ENCODE measurements at regions not wholly inside any gene's neighbourhood (a gene's known extent, or its start where the extent isn't known, plus 50 kb on each side); places are given as distances from the start of the nearest gene placed in this dataset.

DNA sequence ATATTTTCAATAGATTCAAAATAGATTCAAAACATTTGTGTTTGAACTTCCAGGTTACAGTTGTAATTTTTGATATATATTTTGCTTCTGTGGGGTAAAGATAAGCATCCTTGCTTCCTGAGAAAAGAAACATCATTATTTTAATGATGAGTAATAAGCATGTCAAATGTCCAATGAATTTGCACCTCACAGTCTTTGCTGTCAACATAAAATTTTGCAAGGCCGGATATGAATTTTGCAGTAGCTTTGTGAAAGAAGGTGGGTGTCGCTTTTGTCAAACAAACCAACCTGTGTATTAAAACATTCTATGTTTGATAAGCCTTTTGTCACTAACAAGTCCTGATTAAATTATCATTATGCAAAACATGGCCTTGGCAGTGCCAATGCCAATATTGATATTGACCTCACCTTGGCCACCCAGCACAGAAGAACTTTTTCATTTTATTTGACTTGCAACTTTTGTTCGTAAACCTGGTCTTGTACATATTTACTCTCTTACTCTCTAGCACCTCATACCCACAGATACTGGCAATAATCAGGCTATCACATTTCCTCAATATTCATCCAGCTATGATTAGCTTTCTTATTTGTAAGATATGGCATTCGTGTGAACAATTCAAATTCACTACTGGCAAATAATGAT is 645.0 kb upstream of the KLF4 start:
- Mint-ChIP-seq H3K4me1 (no peaks in the 10 kb centered on the region), H3K9me3 (peaks cover 11% of the 10 kb centered on the region), H3K27me3 (peaks cover 2% of the 10 kb centered on the region), H3K27ac (no peak overlapping the region), H3K36me3 (no peaks in the 10 kb centered on the region), H3K4me3 (no peak overlapping the region)

DNA sequence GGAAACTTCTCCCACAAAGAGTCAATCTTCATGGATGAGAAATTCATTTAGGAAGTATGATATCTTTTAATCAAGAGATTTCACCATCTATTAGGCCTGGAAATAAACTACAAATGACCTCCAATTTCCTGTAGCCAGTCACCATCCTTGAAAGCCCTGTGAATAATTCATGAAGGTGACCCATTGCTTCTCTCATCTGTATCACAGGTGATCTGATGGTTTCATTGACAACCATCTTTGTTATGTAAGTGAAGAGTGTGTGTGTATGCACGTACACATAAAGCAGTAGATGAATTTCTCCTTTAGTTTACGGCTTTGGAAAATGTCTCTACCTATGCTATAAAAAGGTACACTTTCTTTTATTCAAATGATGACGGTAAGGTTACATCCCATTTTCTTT is 644.1 kb upstream of the KLF4 start:
- H3K4me1 Mint-ChIP-seq: no peaks in the 10 kb centered on the region
- H3K27me3 Mint-ChIP-seq: peaks cover 2% of the 10 kb centered on the region
- no peak overlapping the region for H3K27ac Mint-ChIP-seq
- H3K36me3 Mint-ChIP-seq: no peaks in the 10 kb centered on the region
- H3K9me3 Mint-ChIP-seq: peaks cover 11% of the 10 kb centered on the region
- no peak overlapping the region for H3K4me3 Mint-ChIP-seq

DNA sequence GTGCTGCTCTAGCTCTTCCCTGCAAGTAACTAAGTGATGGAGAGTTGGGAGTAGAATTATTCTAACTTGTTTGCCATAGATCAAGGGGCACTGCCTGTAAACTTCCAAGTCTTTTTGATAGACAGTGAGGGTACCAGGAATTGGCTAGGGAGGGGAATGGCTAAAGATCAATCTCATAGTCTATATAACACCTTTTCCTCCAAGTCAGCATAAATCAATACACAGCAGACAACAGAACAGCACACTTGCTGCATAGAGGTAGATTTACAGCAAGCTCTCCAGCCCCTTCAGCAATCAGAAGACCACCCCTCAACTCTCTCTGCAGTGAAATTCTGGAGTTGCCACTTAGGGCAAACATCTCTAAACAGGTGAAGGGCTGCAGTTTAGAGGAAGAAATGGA is 643.5 kb upstream of the KLF4 start:
- no peaks in the 10 kb centered on the region for H3K36me3 Mint-ChIP-seq
- peaks cover 11% of the 10 kb centered on the region for H3K9me3 Mint-ChIP-seq
- no peaks in the 10 kb centered on the region for H3K4me1 Mint-ChIP-seq
- no peak overlapping the region for H3K4me3 Mint-ChIP-seq
- peaks cover 2% of the 10 kb centered on the region for H3K27me3 Mint-ChIP-seq
- no peak overlapping the region for H3K27ac Mint-ChIP-seq

DNA sequence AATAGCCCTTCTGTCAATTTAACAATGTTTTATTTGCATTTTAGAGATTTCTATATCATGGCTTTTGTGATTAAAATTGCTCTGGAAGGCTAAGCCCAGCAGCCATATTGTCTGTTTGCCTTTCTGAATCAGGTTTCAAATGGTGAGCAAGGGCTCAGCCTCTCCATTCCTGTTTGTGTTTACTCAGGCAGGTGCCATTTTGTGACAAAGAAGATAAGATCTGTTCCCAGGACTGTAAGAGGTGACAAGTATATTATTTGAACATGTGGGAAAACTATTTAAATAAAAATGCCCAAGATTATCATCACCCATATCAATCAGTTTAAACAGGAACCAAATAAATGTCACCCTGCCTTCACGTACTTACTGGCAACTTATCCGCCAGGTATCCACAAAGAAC is 641.3 kb upstream of the KLF4 start:
- no peaks in the 10 kb centered on the region for H3K36me3 Mint-ChIP-seq
- peaks cover 1% of the 10 kb centered on the region for H3K27me3 Mint-ChIP-seq
- no peak overlapping the region for H3K4me3 Mint-ChIP-seq
- H3K9me3 Mint-ChIP-seq: peaks cover 11% of the 10 kb centered on the region
- no peak overlapping the region for H3K27ac Mint-ChIP-seq
- no peaks in the 10 kb centered on the region for H3K4me1 Mint-ChIP-seq

DNA sequence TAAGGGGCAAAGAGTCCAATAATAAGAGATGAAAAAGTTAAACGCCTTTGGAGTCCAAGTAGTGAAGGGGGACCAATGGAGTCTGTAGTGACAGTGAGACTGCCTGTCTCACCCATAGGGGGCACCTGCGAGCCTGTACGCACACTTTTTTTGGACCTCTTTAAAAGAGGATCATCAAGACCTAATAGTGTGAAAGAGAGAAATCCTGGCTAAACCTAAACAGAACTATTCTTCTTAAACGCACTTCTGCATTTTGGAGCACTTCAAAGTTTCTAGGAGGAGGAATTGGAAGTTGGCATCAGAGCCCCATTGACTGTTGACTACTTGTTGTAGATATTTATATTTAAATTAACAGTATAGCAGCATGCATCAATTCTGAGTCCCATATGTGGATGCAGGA is 636.1 kb upstream of the KLF4 start:
- H3K9me3 Mint-ChIP-seq: no peaks in the 10 kb centered on the region
- no peak overlapping the region for H3K4me3 Mint-ChIP-seq
- peaks cover 3% of the 10 kb centered on the region for H3K27me3 Mint-ChIP-seq
- H3K27ac Mint-ChIP-seq: no peak overlapping the region
- H3K36me3 Mint-ChIP-seq: no peaks in the 10 kb centered on the region
- H3K4me1 Mint-ChIP-seq: no peaks in the 10 kb centered on the region

DNA sequence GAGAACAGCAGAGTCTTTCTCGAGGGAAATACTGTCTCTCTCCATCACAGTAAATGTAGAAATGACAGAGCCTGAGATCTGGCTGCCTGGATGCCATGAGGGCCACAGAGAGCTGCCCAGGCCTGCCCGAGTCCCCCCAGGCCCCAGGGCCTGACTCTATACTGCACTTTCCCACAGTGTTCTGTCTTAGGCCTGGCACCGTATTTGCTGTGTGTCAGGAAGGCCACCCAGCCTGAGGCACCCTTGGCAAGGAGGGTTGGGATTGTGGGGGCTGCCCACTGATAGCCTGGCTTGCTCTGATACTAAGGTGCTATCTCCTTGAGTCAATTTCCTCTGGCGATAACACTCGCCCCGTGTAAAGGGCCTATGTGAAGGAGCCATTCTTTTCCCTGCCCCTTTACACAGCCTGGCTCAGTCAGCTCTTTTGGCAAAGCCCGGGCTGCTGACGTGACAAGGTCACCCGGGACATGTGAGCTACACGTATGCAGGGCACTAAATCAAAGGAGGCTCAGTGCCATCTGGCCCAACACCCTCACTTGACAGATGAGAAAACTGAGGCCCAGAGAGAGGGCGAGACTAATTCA is 630.1 kb upstream of the KLF4 start:
- H3K4me1 Mint-ChIP-seq: no peaks in the 10 kb centered on the region

DNA sequence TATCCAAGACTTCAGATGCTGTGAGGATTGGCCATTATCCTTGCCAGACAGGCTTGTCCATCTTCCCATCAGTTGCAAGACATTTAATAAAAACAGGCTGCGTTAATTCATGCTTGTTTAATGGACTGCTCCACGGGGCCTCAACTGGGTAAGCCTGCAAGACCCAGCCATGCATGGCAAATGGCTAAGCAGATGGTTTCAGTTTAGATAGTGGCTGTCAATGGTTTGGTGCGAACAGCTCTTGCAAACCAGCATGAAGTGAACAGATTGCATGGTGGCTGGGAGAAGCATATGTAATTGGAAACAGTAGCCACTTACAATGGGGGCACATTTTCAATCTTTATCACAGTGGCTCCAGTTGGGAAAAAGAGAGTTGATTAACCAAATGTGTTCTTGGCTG is 628.2 kb upstream of the KLF4 start:
- Mint-ChIP-seq H3K4me3 (no peak overlapping the region), H3K27ac (no peak overlapping the region), H3K9me3 (peaks cover 10% of the 10 kb centered on the region), H3K4me1 (no peaks in the 10 kb centered on the region), H3K36me3 (no peaks in the 10 kb centered on the region), H3K27me3 (no peaks in the 10 kb centered on the region)

More for the DNA sequence above, 630.1 kb upstream of the KLF4 start:
- Mint-ChIP-seq H3K36me3 (no peaks in the 10 kb centered on the region), H3K27me3 (peaks cover 3% of the 10 kb centered on the region), H3K27ac (no peak overlapping the region), H3K4me3 (no peak overlapping the region), H3K9me3 (peaks cover 5% of the 10 kb centered on the region)

DNA sequence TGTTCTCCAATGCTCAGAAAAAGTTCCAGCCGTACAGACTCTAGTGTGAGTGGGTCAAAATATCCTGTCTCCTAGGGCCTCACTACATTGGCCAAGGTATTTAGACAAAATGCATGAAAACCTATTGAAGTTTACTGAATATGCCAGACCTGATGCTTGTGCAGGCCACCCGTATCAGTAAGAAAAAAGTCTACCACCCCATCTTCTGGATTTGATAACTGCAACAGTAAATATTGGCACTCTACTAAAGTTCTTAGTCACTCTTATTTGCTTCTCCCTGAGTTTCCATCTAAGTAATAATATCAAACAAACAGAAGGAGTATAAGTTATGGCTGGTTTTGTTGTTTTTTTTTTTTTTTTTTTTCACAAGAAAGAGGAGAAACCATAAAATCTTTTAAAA is 627.7 kb upstream of the KLF4 start:
- no peaks in the 10 kb centered on the region for H3K4me1 Mint-ChIP-seq
- H3K36me3 Mint-ChIP-seq: no peaks in the 10 kb centered on the region
- H3K27ac Mint-ChIP-seq: no peak overlapping the region
- H3K27me3 Mint-ChIP-seq: no peaks in the 10 kb centered on the region
- no peak overlapping the region for H3K4me3 Mint-ChIP-seq
- peaks cover 10% of the 10 kb centered on the region for H3K9me3 Mint-ChIP-seq

DNA sequence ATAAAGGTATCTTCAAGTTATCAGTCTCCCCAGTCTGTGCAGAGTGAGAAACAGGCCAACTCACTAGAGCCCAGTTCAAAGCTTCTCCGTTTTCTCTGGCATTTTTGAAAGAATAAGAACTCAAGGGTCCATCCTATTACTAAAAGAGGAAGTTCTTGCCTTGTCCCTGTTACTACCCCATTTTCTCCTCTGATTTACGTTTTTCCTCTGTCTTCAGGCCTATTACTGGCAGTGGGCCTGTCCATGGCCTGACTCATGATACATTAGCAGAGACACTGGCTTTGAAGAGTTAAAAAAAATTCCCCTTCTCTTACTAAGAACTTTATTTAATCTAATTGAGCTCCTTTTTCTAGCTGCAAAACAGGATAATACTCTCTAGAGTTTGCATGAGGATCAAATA is 624.0 kb upstream of the KLF4 start:
- no peaks in the 10 kb centered on the region for H3K27me3 Mint-ChIP-seq
- no peak overlapping the region for H3K4me3 Mint-ChIP-seq
- peaks cover 5% of the 10 kb centered on the region for H3K9me3 Mint-ChIP-seq
- no peak overlapping the region for H3K27ac Mint-ChIP-seq
- H3K36me3 Mint-ChIP-seq: no peaks in the 10 kb centered on the region
- no peaks in the 10 kb centered on the region for H3K4me1 Mint-ChIP-seq

DNA sequence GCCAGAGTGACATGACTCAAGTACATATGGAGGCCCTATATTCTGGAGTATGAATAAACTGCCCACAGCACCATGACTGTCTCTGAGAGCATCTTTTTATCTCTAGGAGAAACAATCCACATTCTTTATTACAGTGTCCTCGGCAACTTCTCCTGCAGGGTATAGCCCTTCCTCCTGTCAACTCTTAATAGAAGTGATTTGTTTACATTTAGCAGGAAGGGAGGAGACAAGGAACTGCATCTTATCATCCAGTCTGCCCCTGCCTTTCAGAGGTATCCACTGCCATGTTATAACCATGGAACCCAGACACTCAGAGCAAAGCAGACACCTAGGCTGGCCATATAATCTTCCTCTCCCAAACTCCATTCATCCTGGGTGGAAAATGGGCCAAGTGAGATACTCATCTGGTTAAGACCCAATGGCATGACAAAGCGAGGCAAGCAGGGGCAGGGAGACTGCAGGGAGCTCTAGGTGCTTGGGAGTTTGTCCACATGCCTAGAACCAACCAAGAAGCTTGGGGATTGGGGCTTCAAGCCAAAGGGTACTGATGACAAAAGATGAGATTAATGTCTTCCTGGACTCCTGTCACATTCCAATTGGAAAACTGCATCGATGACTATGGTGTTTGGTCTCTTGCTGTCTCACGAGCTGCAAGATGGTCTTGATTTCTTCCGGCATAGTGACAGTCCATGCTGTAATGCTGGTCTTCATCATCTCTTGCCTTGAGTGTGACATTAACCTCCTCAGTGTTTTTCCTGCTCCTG is 620.5 kb upstream of the KLF4 start:
- Mint-ChIP-seq H3K27ac (no peak overlapping the region), H3K4me3 (no peak overlapping the region), H3K36me3 (no peaks in the 10 kb centered on the region)

DNA sequence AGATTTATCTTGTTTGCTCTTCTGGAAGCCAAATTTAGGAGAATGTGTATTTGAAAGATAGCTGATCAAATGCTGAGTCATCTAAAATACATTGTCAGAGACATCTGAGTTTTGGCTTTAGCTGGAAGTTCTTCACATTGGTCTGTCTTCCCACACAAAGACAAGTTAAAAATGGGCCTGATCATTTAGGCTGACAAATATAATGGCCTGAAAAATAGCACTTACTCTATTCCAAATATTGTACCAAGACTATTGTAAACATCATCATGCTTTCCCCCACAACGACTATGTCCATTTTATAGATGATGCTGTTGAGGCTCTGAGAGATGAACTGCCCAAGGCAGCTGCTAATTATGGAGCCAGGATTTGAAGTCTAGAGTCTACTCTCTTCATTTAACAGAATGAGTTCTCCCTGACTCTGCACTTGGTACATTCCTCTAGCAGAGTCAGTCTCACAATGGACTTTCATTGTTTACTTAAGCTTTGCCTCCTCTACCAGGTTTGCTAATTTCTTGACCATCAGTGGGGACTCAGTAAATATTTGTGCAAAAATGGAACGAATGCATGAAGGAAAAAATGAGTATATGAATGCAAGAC is 619.4 kb upstream of the KLF4 start:
- H3K27me3 Mint-ChIP-seq: no peaks in the 10 kb centered on the region
- no peak overlapping the region for H3K4me3 Mint-ChIP-seq
- H3K4me1 Mint-ChIP-seq: no peaks in the 10 kb centered on the region
- peaks cover 5% of the 10 kb centered on the region for H3K9me3 Mint-ChIP-seq
- no peaks in the 10 kb centered on the region for H3K36me3 Mint-ChIP-seq
- H3K27ac Mint-ChIP-seq: no peak overlapping the region

More for the DNA sequence above, 620.5 kb upstream of the KLF4 start:
- no peaks in the 10 kb centered on the region for H3K4me1 Mint-ChIP-seq
- peaks cover 5% of the 10 kb centered on the region for H3K9me3 Mint-ChIP-seq
- no peaks in the 10 kb centered on the region for H3K27me3 Mint-ChIP-seq

DNA sequence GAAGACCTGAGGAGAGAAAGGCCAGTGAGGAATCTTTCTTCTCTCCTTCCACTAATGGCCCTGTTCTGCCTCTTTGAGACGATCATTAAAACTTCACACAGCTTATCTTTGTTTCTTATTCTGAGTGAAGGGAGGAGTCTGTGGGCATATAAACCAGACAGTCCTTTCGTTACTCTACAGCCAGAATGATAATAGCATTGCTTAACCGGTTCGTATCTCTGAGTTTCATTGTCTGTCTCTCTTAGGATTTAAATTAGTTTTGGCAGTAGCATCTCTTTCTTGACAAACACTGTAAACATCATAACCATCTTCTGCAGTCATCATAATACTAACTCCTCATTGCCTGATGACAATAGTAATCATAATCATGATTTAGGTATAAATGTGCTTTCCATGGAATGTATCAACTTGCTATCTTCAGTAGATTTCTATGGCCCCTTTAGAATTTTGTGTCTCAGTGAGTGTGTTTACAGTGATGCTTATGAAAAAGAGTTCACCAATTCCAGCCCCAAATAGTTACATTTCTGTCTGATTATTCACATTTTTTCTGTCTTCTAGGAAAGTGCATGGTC is 618.8 kb upstream of the KLF4 start:
- no peaks in the 10 kb centered on the region for H3K4me1 Mint-ChIP-seq
- H3K9me3 Mint-ChIP-seq: no peaks in the 10 kb centered on the region
- H3K36me3 Mint-ChIP-seq: no peaks in the 10 kb centered on the region
- no peak overlapping the region for H3K4me3 Mint-ChIP-seq
- H3K27me3 Mint-ChIP-seq: no peaks in the 10 kb centered on the region
- H3K27ac Mint-ChIP-seq: no peak overlapping the region

DNA sequence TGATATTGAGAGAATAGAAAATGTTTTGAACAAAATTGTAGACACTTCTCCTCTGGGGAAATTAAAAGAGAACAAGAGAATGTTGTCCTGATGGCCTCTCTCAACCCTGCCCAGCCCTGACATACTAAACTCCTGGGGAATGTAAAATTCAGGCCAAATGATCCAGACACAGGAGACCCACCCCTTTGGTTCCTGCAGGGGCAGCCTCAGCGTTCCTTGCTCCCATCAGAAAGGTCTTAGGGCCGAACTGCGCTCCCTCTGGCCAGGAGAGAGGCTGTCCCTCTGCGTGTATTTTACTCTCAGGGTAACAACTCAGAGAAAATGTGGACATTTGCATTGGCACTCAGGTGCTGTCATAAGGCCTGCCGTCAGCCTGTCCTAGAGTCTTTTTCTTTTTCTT is 616.3 kb upstream of the KLF4 start:
- Mint-ChIP-seq H3K4me1 (no peaks in the 10 kb centered on the region), H3K36me3 (no peaks in the 10 kb centered on the region), H3K4me3 (no peak overlapping the region), H3K9me3 (no peaks in the 10 kb centered on the region), H3K27ac (no peak overlapping the region), H3K27me3 (no peaks in the 10 kb centered on the region)

DNA sequence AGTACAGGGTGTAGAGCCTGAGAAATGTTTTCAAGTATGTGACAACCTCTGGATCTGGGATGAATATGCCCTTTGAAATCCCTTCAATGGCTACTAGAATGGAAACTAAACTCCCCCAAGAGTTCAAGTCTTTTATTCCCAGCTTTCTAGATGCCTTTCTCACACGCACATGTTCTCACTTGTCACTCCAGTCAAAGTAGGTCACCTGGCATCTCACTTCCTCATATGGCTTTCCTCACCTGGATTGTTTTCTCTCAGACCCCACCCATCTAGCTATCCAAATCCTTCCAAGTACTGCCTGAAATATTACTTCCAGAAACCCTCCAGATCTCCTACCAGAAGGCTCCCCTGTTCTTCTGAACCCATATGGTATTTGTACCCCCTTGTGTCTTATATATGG is 615.4 kb upstream of the KLF4 start:
- no peaks in the 10 kb centered on the region for H3K27me3 Mint-ChIP-seq
- H3K36me3 Mint-ChIP-seq: no peaks in the 10 kb centered on the region
- H3K27ac Mint-ChIP-seq: no peak overlapping the region
- no peaks in the 10 kb centered on the region for H3K9me3 Mint-ChIP-seq
- no peak overlapping the region for H3K4me3 Mint-ChIP-seq
- H3K4me1 Mint-ChIP-seq: no peaks in the 10 kb centered on the region

DNA sequence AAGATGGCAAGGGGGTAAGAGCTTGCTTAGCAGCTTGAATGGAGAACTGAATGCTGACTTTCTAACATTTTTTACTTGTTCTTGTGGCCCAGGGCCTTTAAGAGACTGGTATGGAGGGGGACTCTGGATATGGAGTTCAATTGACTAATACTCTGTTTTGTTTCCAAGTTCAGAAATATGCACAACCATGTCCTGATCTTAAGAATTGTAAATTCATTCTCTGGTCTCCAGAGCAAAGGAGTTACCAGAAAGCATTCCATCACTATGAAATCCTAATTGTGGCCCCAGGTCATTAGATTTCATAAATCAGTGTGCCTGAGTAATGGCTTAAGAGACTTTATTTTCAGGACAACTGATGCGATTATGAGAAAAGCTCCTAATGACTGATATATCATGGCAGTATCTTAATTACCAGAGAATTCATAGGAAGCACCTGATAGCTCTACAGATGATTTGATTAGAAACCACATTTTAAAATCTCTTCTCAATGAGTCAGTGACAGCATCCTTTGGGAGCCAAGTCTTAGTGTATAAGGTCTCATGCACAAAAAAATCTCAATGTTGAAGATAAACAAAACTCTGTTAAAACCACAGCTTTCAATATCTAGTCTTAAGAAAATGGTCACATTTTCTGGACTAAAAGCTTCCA is 613.6 kb upstream of the KLF4 start:
- Mint-ChIP-seq H3K27me3 (no peaks in the 10 kb centered on the region), H3K4me3 (no peak overlapping the region), H3K36me3 (no peaks in the 10 kb centered on the region), H3K4me1 (no peaks in the 10 kb centered on the region), H3K9me3 (no peaks in the 10 kb centered on the region), H3K27ac (no peak overlapping the region)
